ENCODE measurements at regions not wholly inside any gene's neighbourhood (a gene's known extent, or its start where the extent isn't known, plus 50 kb on each side); places are given as distances from the start of the nearest gene placed in this dataset.

DNA sequence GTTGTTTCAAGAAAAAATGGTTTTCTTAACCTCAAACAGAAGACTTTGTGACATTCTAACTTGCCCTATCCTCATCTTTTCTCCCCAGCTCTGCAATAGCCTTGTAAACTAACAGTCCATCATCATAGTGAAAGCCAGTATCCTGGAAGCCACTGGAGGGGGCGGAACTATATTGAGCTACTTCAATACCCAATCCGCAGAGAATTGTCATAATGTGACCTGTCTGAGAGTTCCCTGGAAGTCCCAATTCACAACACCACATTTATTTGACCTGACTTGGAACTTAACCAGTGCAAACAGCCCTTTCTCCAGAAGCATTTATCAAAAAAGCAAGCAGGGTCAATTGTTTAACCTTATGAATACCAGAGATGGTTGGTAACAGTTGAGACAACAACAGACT is 747.6 kb upstream of the GRM7 start:
- TF ChIP-seq, protein P1, sequence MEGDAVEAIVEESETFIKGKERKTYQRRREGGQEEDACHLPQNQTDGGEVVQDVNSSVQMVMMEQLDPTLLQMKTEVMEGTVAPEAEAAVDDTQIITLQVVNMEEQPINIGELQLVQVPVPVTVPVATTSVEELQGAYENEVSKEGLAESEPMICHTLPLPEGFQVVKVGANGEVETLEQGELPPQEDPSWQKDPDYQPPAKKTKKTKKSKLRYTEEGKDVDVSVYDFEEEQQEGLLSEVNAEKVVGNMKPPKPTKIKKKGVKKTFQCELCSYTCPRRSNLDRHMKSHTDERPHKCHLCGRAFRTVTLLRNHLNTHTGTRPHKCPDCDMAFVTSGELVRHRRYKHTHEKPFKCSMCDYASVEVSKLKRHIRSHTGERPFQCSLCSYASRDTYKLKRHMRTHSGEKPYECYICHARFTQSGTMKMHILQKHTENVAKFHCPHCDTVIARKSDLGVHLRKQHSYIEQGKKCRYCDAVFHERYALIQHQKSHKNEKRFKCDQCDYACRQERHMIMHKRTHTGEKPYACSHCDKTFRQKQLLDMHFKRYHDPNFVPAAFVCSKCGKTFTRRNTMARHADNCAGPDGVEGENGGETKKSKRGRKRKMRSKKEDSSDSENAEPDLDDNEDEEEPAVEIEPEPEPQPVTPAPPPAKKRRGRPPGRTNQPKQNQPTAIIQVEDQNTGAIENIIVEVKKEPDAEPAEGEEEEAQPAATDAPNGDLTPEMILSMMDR (IDR thresholded peaks at IDR 0.05): no peak
- no peak for TF ChIP-seq EP300 (IDR thresholded peaks at IDR 0.05)
